Endometrial microvascular endothelial cells (primary cell): ENCODE measurements at regions not wholly inside any gene's neighbourhood (a gene's known extent, or its start where the extent isn't known, plus 50 kb on each side); places are given as distances from the start of the nearest gene placed in this dataset.

Source experiments
- in situ Hi-C: cut with HindIII; loops from 2 replicates; pipeline ENCODE4 v1.10.0; 2017; ENCODE audit warnings: low sequenced_read_pairs, low pct_unique_long_range_greater_than_20kb; ENCODE audit errors: inconsistent ontology term

DNA sequence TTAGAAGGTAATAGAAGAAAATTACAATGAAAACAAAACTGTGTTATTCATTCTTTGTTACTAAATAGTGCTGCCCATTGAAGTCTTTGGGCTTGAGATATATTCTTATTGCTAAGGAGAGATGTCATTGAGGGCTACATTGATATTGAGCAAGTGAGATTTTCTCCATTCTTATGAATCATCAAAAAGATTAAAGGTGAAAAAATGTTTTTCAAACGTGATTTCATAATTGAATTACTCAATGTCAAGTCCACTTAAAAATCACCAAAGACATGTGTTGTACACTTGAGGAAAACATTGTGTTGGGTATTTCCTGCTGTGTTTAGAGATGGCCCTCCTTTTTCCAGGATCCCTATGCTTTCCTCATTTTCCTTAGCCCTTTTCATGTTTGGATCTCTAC is 448.1 kb downstream of the NFIB start:
- in situ Hi-C loops, result no loop called here

DNA sequence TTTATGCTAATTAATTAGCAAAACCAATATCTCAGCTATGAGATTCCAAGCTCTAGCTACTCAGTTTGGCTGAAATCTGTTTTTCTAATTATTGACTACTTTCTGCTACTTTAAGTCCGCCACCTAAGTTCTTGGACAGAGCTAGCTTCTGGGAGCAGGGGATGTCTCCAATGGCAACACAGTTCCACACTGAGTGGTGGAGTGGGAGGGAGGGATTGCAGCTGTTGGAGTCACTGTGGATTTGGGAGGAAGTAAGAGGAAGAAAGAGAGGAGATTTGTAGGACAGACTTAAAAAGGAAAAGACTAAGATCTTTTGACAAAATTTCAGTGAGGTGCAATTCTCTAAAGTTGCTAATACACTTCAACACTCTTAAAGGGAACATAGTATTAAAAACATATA is 450.8 kb downstream of the NFIB start:
- in situ Hi-C loops, result no loop called here

DNA sequence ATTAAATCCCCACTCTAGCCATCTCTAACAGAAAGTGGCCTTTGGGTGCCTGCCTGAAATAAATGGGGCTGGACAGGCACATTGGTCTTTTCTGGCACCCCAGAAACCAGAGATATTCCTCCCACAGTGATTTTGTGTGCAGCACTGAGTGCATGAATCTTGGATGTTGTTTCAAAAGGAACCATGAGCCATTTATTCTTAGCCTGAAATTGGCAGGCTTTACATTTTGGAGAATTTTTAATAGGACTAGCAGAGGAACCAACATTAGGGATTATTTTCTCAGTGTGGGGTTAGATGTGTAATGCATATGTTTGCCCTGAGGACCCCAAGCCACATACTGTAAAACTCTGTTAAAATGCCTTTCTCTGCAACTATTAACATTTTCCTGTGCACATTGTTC is 451.3 kb downstream of the NFIB start:
- in situ Hi-C loops, result no loop called here

DNA sequence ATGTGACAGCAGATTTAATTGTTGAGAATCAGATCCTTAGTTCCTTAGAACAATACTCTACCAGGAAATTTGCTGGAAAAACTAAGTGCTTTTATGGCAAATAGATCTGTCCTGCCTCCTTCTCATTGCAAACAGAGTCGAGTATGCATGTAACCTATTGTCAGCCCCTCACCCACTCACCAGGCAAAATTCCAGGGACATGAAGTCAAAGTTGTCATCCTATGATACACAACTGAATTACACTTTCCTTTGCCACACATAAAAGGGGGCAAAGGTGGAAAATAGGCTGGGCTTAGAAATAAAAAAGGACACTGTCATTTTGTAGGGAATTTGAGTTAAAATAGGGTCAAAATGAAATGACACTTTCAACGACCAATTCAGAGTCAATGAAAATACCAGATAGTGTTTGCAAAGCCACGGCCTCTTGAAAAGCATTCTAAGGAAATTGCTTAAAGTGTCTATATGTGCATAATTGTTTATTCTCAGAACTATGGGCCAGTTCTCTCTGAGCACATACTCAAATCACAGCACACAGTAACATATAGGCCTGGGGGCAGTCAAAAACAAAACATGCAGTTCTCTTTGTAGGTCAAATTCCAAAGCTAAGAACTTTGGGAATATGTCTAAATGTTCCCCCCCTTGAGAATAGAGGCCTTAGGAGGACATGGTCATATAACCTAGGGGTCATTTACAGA is 452.8 kb downstream of the NFIB start:
- in situ Hi-C loops, result no loop called here

DNA sequence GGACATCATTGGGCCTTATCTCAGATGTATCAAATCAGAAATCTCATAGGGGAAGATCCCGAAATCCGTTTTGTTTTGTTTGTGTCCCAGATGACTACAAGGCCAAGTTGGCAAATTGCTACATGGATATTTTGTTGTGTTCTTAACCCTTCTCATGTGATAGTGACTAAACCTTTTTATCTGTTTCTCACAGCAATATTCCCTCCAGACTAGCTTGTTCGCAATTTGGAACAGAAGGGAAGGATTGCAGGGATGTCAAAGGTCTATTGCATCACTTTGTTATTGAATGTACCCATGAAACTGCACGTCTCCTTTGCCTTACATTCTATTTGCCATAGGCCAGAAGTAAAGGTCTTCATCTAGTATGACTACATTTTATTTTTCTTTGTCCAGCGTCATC is 453.9 kb downstream of the NFIB start:
- in situ Hi-C loops, result no loop called here

DNA sequence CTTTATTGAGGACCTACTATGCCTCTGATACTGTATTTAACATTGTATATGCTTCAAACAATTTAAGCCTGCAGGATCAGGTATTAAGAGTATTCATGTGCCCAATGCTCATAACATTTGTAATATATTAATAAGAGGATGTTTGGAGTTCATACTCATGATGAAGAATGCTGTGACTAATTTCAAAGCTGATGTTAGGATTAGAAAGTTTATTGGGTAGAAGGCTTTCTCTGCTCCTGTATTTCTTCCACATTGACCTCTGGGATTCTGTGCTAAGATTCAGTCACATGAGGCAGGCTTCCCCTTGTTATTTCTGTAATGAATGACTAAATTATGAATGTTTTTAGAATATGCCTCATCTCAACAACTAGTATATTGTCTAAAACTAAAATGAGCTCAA is 456.4 kb downstream of the NFIB start:
- in situ Hi-C loops, result no loop called here

DNA sequence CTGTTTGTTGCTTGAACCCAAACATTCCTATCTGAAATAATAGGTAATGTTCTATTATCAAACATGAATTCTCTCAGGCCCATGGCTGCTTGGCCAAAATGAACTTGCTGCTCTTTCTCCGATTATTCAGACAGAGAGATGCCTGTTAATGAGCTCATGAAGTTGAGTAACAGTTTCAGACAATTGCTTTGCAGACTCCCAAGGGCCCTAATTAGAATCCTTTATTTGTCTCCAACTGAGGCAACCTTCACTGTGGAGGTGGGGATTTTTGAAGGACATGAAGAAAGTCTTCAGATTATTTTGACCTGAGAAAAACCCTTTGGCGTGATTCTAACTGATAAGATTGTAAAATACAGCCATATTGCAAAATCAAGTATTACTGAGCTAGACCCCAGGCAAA is 466.7 kb downstream of the NFIB start:
- in situ Hi-C loops, result no loop called here

DNA sequence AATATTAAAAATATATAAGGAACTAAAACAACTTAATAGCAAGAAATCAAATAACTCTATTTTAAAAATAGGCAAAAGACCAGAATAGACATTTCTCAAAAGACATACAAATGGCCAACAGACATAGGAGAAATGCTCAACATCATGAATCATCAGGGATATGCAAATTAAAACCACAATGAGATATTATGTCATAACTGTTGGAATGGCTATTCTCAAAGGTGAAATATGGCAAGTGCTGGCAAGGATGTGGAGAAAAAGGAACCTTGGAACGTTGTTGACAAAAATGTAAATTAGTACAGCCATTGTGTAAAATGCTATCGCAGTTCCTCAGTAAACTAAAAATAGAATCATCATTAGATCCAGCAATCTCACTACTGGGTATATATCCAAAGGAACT is 468.5 kb downstream of the NFIB start:
- in situ Hi-C loops, result no loop called here

DNA sequence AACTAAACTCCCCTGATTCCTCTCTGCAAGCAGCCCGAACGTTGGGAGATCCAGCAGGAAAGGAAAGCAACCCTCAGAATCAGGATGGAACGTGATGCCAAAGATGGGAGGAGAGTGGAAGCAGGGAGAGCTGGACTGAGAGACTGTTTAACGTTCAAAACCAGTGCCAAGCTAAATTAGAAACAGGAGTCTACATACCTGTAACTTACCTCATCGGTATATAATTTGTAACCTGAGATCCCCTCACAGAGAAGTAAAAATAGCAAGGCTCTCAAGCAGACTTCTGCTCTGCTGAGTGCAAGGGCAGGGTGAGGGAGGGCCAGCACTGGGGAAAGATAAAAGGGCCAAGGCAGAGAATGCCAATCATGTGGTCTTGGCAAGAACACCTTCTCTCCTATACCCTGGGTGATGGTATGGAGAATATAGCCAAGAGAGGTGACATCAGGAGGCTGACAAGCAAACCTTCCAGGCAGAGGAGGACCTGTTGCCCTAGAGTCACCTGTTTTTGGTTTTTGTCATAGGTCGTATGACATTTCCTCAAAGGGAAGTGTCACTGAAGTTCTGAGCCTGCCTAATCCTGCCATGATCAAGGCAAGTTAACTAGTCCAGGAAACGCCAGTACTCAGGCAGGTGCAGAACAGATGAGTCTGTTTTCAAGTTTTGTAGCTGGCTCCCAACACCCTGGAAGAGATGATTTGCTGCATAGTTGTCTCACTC is 472.0 kb downstream of the NFIB start:
- in situ Hi-C loops, result no loop called here

DNA sequence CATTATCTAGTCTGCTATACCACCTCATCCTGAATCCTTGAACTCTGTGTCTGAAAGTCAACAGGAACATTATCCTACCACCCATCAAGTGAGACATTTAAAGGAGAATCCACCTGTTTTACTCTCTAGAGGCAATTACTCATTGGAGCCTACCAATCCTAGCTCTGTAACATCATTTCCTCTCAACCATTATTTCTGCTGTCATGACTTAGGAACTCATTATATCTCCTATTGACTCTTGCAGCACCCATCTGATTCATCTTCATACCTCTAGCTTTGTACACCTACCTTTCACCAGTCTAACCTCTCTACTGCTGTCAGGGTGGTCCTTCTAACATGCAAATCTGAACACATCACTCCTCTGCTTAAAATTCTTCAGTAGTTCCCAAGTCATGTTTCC is 481.5 kb downstream of the NFIB start:
- in situ Hi-C loops, result no loop called here

DNA sequence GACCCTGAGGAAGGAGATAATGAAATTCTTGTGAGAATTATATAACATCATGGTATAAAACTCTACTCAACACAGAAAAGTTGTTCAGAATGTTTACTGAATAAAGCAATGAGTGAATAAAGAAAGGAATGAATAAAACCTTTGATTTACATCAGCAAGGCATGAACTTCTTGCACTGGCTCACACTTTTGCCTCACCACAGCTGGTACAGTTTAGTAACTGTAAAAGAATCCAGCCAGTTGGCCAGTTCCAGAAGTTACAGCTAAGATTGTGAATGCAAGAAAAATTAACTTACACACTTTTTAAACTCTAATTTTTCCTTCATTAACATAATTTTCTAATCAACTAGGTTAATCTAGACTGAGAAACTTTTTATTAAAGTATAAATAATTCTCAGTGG is 490.9 kb downstream of the NFIB start:
- in situ Hi-C loops, result no loop called here

DNA sequence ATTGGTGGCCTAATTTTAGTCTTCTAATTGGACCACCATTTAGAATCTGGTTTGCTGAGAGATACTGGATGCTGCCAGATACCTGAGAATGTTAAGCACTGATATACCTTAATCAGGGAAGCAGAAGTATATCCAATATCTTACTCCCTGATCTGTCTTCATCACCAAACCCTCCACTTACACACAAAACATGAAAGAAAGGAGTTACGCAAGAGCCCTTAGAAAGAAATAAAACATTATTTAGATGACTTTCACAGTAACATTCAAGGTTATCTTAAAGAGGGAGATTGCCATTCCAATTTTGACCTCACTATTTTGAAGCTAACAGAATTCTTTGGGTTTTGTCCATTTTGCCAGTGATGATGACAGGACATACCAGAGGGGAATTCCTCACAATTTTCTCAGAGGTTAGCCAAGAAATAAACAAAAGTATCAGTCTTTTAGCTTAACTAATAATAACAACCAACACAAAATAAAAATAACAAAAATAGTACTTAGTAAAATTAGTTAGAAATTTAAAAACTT is 496.1 kb downstream of the NFIB start:
- in situ Hi-C loops, result no loop called here

DNA sequence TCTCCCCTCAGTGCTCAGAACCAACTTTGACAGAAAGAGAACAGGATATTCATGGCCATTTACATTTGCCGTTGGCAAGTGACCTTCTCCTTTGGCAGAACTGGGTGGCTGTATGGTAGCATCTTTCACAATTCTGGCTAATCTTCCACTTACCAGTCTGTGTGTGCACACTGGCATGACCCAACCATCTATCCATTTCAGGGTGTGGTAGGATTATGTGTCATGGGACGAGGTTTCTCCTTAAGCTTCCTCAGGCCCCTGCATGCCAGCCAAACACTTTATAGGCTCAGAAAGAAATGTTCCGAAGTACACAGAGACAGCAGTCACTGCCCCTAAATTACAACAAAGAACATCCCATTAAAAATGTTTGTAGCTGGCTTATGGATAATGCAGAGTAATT is 497.1 kb downstream of the NFIB start:
- in situ Hi-C loops, result no loop called here

DNA sequence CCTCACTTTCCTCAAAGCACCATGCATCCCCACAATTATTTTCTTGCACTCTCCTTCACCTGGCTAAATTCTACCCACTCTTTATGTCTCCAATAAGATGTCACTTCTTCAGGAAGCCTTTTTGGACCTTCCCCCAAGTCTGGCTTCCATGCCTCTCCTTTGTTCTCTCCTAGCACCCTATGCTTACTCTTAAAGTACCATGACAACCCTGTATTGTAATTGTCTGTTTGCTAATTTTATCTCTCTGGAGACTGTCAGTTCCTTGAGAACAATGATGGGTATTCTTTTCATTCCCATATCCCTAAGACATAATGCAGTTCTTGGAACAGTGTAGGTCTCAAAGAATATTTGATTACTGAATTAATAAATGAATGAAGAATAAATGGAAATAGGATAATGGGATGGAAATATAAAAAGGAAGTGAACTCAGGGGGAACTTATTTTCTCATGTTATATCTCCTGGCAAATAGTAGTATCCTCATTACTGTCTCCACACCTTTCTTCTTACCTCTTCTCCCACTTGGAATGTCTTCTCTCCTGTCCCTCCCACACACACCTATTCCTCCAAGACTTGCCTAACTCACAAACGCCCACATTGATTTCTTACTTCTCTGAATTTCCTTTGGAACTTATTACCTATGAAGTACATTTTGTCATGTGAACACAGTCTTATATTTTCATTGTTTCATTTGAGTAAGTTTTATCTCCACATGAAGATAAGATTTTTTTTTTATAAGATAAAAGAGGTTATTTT is 499.1 kb downstream of the NFIB start:
- in situ Hi-C loops, result no loop called here

DNA sequence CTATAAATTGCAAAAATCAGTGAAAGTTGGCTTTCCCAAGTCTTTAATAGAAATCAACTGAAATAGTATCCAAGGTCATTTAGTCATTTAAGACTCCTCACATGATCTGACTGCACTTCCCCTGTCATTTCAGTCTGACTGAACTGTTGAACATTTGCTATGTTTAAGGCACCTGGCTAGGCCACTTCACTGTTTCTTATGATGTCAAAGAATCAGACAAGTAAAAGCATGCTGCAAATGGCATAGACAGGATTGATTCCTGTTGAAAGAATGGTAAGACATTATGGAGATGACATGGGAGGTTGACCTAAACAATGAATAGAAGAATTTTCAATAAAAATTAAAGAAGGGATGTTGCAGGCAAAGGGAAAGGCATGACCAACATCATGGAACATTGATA is 502.1 kb downstream of the NFIB start:
- in situ Hi-C loops, result no loop called here

DNA sequence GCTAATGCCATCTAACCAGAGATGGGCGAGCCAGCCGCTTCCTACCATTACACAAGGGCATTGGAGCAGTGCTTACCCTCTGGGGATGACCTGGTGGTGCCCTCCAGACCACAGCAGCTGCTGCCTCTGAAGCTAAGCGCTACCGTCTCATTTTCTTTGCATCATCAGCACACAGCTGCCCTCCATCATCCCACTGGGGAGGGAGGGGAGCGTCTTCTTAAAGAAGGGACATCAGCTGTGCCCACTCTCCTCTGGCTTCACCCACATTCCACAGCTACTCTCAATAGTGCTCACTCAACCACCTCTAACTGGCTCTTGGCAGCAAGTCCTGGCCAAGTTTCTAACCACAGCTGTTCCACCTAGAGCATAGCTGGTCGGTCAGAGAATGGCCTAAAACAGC is 503.4 kb downstream of the NFIB start:
- in situ Hi-C loops, result no loop called here

DNA sequence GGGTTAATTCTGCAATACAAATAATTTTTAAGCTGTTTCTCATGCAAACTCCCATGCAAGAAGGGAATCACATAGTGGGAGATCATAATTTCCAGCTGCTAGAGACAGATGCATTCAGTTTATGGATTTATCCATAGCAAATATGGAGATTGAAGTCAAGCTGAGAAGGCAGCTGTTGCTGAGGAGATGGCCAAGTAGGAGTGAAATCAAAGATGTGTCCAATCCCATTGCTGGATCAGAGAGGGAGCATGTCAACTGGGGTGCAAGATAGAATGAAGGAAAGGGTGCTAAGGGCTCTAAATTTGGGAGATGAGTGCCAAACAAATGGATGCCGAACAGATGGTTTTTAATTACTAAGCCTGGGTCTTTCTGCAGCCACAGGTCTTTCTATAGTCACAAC is 504.5 kb downstream of the NFIB start:
- in situ Hi-C loops, result no loop called here

DNA sequence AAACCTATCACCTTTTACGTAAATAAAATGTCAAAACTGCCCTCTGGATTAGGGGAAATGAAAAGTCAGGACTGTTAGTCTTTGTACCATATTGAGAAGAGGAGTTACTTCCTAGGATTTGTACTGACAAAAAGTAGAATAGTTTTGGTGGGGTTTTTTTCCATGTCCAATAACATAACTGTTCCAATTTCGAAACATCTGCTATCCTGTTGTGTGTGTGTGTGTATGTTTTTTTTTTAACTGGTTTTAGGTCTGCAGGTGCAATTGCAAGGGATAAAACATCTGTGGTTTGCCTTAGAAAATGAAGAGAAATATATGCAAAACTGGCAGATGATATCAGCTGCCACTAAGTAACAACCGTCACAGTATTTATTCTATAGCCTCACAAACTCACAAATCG is 506.8 kb downstream of the NFIB start:
- in situ Hi-C loops, result no loop called here

DNA sequence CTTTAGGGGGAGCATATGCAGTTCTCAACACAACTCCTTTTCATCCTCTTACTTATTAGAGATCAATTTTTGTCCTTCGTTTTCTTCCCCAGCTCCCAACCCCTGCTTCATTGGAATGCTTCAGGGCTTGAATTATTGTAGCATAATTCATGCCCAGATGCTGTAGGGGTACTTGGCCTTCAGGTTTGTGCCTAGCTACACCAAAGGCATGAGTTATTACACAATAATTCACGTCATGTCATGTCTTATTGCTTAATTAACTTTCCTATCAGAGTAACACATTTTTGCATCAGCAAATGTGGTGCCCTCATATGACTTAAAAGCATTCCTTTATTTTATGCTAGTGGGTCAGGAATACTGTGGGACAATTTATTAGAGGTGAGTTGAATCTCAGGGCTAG is 507.2 kb downstream of the NFIB start:
- in situ Hi-C loops, result no loop called here

DNA sequence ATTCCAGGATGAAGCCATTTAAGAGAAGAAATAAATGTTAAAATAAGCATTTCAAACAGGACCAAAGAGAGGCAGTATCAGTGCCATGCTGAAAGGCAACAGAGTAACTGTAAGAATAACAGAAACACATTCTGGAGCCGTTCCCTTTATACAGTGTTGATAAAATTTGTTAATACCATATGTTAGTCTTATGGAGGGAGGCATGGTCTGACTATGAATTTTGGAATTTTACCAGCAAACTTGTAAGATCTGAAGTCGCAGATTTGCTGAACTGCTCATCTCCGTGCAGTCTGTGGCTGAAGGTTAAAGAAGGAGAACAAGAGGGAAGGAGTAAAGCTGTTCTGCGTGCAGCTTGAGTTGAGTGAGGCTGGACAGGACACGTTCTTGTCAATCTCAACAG is 508.4 kb downstream of the NFIB start:
- in situ Hi-C loops, result no loop called here
